ENCODE measurements at regions not wholly inside any gene's neighbourhood (a gene's known extent, or its start where the extent isn't known, plus 50 kb on each side); places are given as distances from the start of the nearest gene placed in this dataset.
"Not testable (repeated sequence)": the region's sequence is repeated elsewhere in the genome, so short reads cannot be mapped to it uniquely, and the experiment has no call there.

- DNase-seq (ENCODE audit: low read depth in 2 of 2, low spot score in 1 of 2): no peak
Measured at GRCh38 chr3:152213938-152214337, 54.8 kb upstream of the MBNL1 start.

GRCh38 chr3:152216960-152217865 lies 51.5 kb upstream of the MBNL1 start:
- DNase-seq (ENCODE audit: low read depth in 2 of 2, low spot score in 1 of 2): not testable (repeated sequence)

- no peak for DNase-seq (ENCODE audit: low read depth in 2 of 2, low spot score in 1 of 2)
Measured at GRCh38 chr3:152218602-152219001, 50.1 kb upstream of the MBNL1 start.

Data from stimulated activated CD8-positive, alpha-beta memory T cell treated with anti-CD3 and anti-CD28 coated beads, Interleukin-4, amount 100 ng/mL, for 1 hour (primary cell).